ENCODE measurements at regions not wholly inside any gene's neighbourhood (a gene's known extent, or its start where the extent isn't known, plus 50 kb on each side); places are given as distances from the start of the nearest gene placed in this dataset.
A peak's percentile ranks its signal among the peaks of the same experiment; 100 is the strongest.

- Histone ChIP-seq H3K4me1 (peaks cover 12% of the 10 kb centered on the region), H3K27me3 (no peaks in the 10 kb centered on the region), H3K4me3 (no peak overlapping the region), H3K9me3 (no peaks in the 10 kb centered on the region), H3K27ac (no peak overlapping the region), H3K36me3 (replicated peaks in 1 of 2; ENCODE audit: insufficient read depth in 1 of 2, low read depth in 2 of 2) (no peaks in the 10 kb centered on the region)
- no peak for TF ChIP-seq CTCF (IDR thresholded peaks at IDR 0.05)
- no peak for TF ChIP-seq POLR2A (IDR thresholded peaks at IDR 0.05)
- DNase-seq (no peak), ATAC-seq (no peak)
- WGBS, 2 donors = 86 to 88% methylated on average over 15 to 21 of the region's 21 CpGs
- intact Hi-C loops (cut with DNase I) = no loop called here
These were observed 177.7 kb upstream of the CIBAR2 start for GRCh38 chr16:85289760-85290625.

GRCh38 chr16:85290626-85291301 lies 178.5 kb upstream of the CIBAR2 start:
- no peaks in the 10 kb centered on the region for H3K27me3 ChIP-seq
- ATAC-seq (no peak), DNase-seq (no peak)
- no peaks in the 10 kb centered on the region for H3K36me3 ChIP-seq (replicated peaks in 1 of 2; ENCODE audit: insufficient read depth in 1 of 2, low read depth in 2 of 2)
- WGBS, 2 donors = 80 to 88% methylated on average over 6 to 12 of the region's 12 CpGs
- no peak overlapping the region for H3K27ac ChIP-seq
- no peak overlapping the region for H3K4me3 ChIP-seq
- no peak for TF ChIP-seq POLR2A (IDR thresholded peaks at IDR 0.05)
- no peak for TF ChIP-seq CTCF (IDR thresholded peaks at IDR 0.05)
- H3K4me1 ChIP-seq = peaks cover 12% of the 10 kb centered on the region
- intact Hi-C loops (cut with DNase I) = no loop called here
- H3K9me3 ChIP-seq = no peaks in the 10 kb centered on the region

GRCh38 chr16:85291302-85292148 lies 179.3 kb upstream of the CIBAR2 start:
- WGBS, 2 donors = 75 to 87% methylated on average over 17 to 24 of the region's 26 CpGs
- H3K9me3 ChIP-seq = no peaks in the 10 kb centered on the region
- no peak overlapping the region for H3K27ac ChIP-seq
- H3K4me3 ChIP-seq = no peak overlapping the region
- H3K36me3 ChIP-seq (replicated peaks in 1 of 2; ENCODE audit: insufficient read depth in 1 of 2, low read depth in 2 of 2) = no peaks in the 10 kb centered on the region
- H3K27me3 ChIP-seq = no peaks in the 10 kb centered on the region
- intact Hi-C loops (cut with DNase I) = no loop called here
- TF ChIP-seq POLR2A (IDR thresholded peaks at IDR 0.05) = no peak
- TF ChIP-seq CTCF (IDR thresholded peaks at IDR 0.05) = no peak
- H3K4me1 ChIP-seq = peaks cover 4% of the 10 kb centered on the region
- peak in 1 of 4 donors; percentile 38 for DNase-seq
- ATAC-seq = no peak

- no peak for ATAC-seq
- no peaks in the 10 kb centered on the region for H3K9me3 ChIP-seq
- WGBS, 2 donors = 94 to 97% methylated on average over 13 of the region's 13 CpGs
- H3K4me1 ChIP-seq = no peaks in the 10 kb centered on the region
- H3K27me3 ChIP-seq = no peaks in the 10 kb centered on the region
- intact Hi-C loops (cut with DNase I) = no loop called here
- no peak for DNase-seq
- H3K27ac ChIP-seq = no peak overlapping the region
- TF ChIP-seq POLR2A (IDR thresholded peaks at IDR 0.05) (no peak), CTCF (IDR thresholded peaks at IDR 0.05) (no peak)
- H3K4me3 ChIP-seq = no peak overlapping the region
- no peaks in the 10 kb centered on the region for H3K36me3 ChIP-seq (replicated peaks in 1 of 2; ENCODE audit: insufficient read depth in 1 of 2, low read depth in 2 of 2)
These were observed 181.2 kb upstream of the CIBAR2 start for GRCh38 chr16:85293458-85293857.

Data from body of pancreas (tissue), 4 donors.